ENCODE measurements at regions not wholly inside any gene's neighbourhood (a gene's known extent, or its start where the extent isn't known, plus 50 kb on each side); places are given as distances from the start of the nearest gene placed in this dataset.

GRCh38 chr5:12080761-12081160, 176.5 kb upstream of the CTNND2 start:
- TF ChIP-seq CTCF (IDR thresholded peaks at IDR 0.05; ENCODE audit: low read depth, low read length, poor library complexity, severe bottlenecking) (no peak), EZH2phosphoT487 (IDR thresholded peaks at IDR 0.05; ENCODE audit: borderline replicate concordance, low read length) (no peak)

Measured in DOHH2 (cell line).